ENCODE measurements at regions not wholly inside any gene's neighbourhood (a gene's known extent, or its start where the extent isn't known, plus 50 kb on each side); places are given as distances from the start of the nearest gene placed in this dataset.

- Mint-ChIP-seq H3K27me3 (ENCODE audit: low read depth, unreplicated experiment) (peaks cover 3% of the 10 kb centered on the region), H3K9me3 (ENCODE audit: unreplicated experiment) (no peaks in the 10 kb centered on the region), H3K36me3 (ENCODE audit: low read depth, unreplicated experiment) (no peaks in the 10 kb centered on the region), H3K4me3 (ENCODE audit: unreplicated experiment) (no peak overlapping the region), H3K4me1 (ENCODE audit: low read depth, unreplicated experiment) (no peaks in the 10 kb centered on the region), H3K27ac (ENCODE audit: unreplicated experiment) (no peak overlapping the region)
- TF ChIP-seq CTCF (IDR thresholded peaks at IDR 0.05; ENCODE audit: insufficient read depth, low read depth, low read length) (no peak), EZH2 (IDR thresholded peaks at IDR 0.05; ENCODE audit: insufficient read depth, low read length) (no peak)
- Histone ChIP-seq H3K9ac (ENCODE audit: low read length) (no peak overlapping the region), H3K4me1 (ENCODE audit: insufficient read depth, low read length) (peaks cover 5% of the 10 kb centered on the region), H3K27ac (ENCODE audit: low read depth, low read length) (no peak overlapping the region), H3K4me2 (ENCODE audit: low read length) (no peak overlapping the region), H2AFZ (ENCODE audit: low read depth, low read length) (no peak overlapping the region), H3K4me3 (ENCODE audit: insufficient read depth, low read depth, low read length) (no peak overlapping the region), H3K36me3 (ENCODE audit: insufficient read depth, low read length) (no peaks in the 10 kb centered on the region), H3K9me3 (ENCODE audit: insufficient read depth, low read depth, low read length) (no peaks in the 10 kb centered on the region), H4K20me1 (ENCODE audit: insufficient read depth, low read length) (no peaks in the 10 kb centered on the region), H3K27me3 (ENCODE audit: insufficient read depth, low read length) (peaks cover 2% of the 10 kb centered on the region), H3K79me2 (ENCODE audit: insufficient read depth, low read length) (no peaks in the 10 kb centered on the region)
- FAIRE-seq: no peak
- DNase-seq (ENCODE audit: low read depth): no peak
Measured at GRCh38 chr3:73228959-73229358, 167.5 kb downstream of the EBLN2 start.

- no peaks in the 10 kb centered on the region for H3K36me3 ChIP-seq (ENCODE audit: insufficient read depth, low read length)
- H2AFZ ChIP-seq (ENCODE audit: low read depth, low read length): no peak overlapping the region
- no peaks in the 10 kb centered on the region for H3K27me3 ChIP-seq (ENCODE audit: insufficient read depth, low read length)
- peaks cover 5% of the 10 kb centered on the region for H3K4me1 Mint-ChIP-seq (ENCODE audit: low read depth, unreplicated experiment)
- TF ChIP-seq EZH2 (IDR thresholded peaks at IDR 0.05; ENCODE audit: insufficient read depth, low read length) (no peak), CTCF (IDR thresholded peaks at IDR 0.05; ENCODE audit: insufficient read depth, low read depth, low read length) (no peak)
- no peaks in the 10 kb centered on the region for H3K9me3 ChIP-seq (ENCODE audit: insufficient read depth, low read depth, low read length)
- H3K9ac ChIP-seq (ENCODE audit: low read length): no peak overlapping the region
- H3K9me3 Mint-ChIP-seq (ENCODE audit: unreplicated experiment): no peaks in the 10 kb centered on the region
- H3K27me3 Mint-ChIP-seq (ENCODE audit: low read depth, unreplicated experiment): peaks cover 3% of the 10 kb centered on the region
- no peak overlapping the region for H3K4me2 ChIP-seq (ENCODE audit: low read length)
- H3K4me3 Mint-ChIP-seq (ENCODE audit: unreplicated experiment): no peak overlapping the region
- DNase-seq (ENCODE audit: low read depth) (no peak), FAIRE-seq (no peak)
- H3K36me3 Mint-ChIP-seq (ENCODE audit: low read depth, unreplicated experiment): no peaks in the 10 kb centered on the region
- no peaks in the 10 kb centered on the region for H3K79me2 ChIP-seq (ENCODE audit: insufficient read depth, low read length)
- H3K4me3 ChIP-seq (ENCODE audit: insufficient read depth, low read depth, low read length): no peak overlapping the region
- H3K27ac Mint-ChIP-seq (ENCODE audit: unreplicated experiment): no peak overlapping the region
- H3K4me1 ChIP-seq (ENCODE audit: insufficient read depth, low read length): no peaks in the 10 kb centered on the region
- H3K27ac ChIP-seq (ENCODE audit: low read depth, low read length): no peak overlapping the region
- no peaks in the 10 kb centered on the region for H4K20me1 ChIP-seq (ENCODE audit: insufficient read depth, low read length)
Measured at GRCh38 chr3:73234354-73235014, 173.0 kb downstream of the EBLN2 start.

- Mint-ChIP-seq H3K36me3 (ENCODE audit: low read depth, unreplicated experiment) (no peaks in the 10 kb centered on the region), H3K9me3 (ENCODE audit: unreplicated experiment) (no peaks in the 10 kb centered on the region), H3K27ac (ENCODE audit: unreplicated experiment) (no peak overlapping the region), H3K27me3 (ENCODE audit: low read depth, unreplicated experiment) (peaks cover 3% of the 10 kb centered on the region), H3K4me3 (ENCODE audit: unreplicated experiment) (no peak overlapping the region), H3K4me1 (ENCODE audit: low read depth, unreplicated experiment) (peaks cover 5% of the 10 kb centered on the region)
- DNase-seq (ENCODE audit: low read depth): no peak
- no peak for FAIRE-seq
- no peak overlapping the region for H3K4me3 ChIP-seq (ENCODE audit: insufficient read depth, low read depth, low read length)
- H3K79me2 ChIP-seq (ENCODE audit: insufficient read depth, low read length): no peaks in the 10 kb centered on the region
- no peak overlapping the region for H3K9ac ChIP-seq (ENCODE audit: low read length)
- H3K27ac ChIP-seq (ENCODE audit: low read depth, low read length): no peak overlapping the region
- no peaks in the 10 kb centered on the region for H3K36me3 ChIP-seq (ENCODE audit: insufficient read depth, low read length)
- no peaks in the 10 kb centered on the region for H3K27me3 ChIP-seq (ENCODE audit: insufficient read depth, low read length)
- no peak overlapping the region for H2AFZ ChIP-seq (ENCODE audit: low read depth, low read length)
- H3K9me3 ChIP-seq (ENCODE audit: insufficient read depth, low read depth, low read length): no peaks in the 10 kb centered on the region
- no peaks in the 10 kb centered on the region for H4K20me1 ChIP-seq (ENCODE audit: insufficient read depth, low read length)
- no peak overlapping the region for H3K4me2 ChIP-seq (ENCODE audit: low read length)
- H3K4me1 ChIP-seq (ENCODE audit: insufficient read depth, low read length): no peaks in the 10 kb centered on the region
- no peak for TF ChIP-seq EZH2 (IDR thresholded peaks at IDR 0.05; ENCODE audit: insufficient read depth, low read length)
- TF ChIP-seq CTCF (IDR thresholded peaks at IDR 0.05; ENCODE audit: insufficient read depth, low read depth, low read length): no peak
Measured at GRCh38 chr3:73235768-73236167, 174.3 kb downstream of the EBLN2 start.
